Aorta (tissue), 5 donors: ENCODE measurements at regions not wholly inside any gene's neighbourhood (a gene's known extent, or its start where the extent isn't known, plus 50 kb on each side); places are given as distances from the start of the nearest gene placed in this dataset.

Experiments
- ATAC-seq: fragments of 200-7000 bp; cut with Tn5 transposase; one replicate; pipeline ENCODE4 v1.9.1; 2022; ENCODE audit warnings: moderate library complexity; ENCODE audit not compliant: low FRiP score
- DNase-seq, 2 donors: peaks; one replicate each; pipeline ENCODE4 v3.0.0-alpha.2; 2020
- H3K27ac ChIP-seq, 2 donors: one replicate each; pipeline ENCODE4 v1.5.1; 2013; ENCODE audit warnings: low read length in 2 of 2, mild to moderate bottlenecking in 2 of 2, moderate library complexity in 2 of 2, control low read depth in 1 of 2, inconsistent platforms in 1 of 2, low read depth in 1 of 2
- H3K27me3 ChIP-seq, 2 donors: one replicate each; pipeline ENCODE4 v1.6.1; 2013; ENCODE audit warnings: control low read depth in 1 of 2, low read length in 1 of 2, mild to moderate bottlenecking in 1 of 2, moderate library complexity in 1 of 2; ENCODE audit not compliant: insufficient read depth in 2 of 2, control insufficient read depth in 1 of 2
- H3K36me3 ChIP-seq, 2 donors: one replicate each; pipeline ENCODE4 v1.6.1; 2013; ENCODE audit warnings: control low read depth in 1 of 2, low read length in 1 of 2, mild to moderate bottlenecking in 1 of 2; ENCODE audit not compliant: insufficient read depth in 2 of 2, control insufficient read depth in 1 of 2
- H3K4me1 ChIP-seq, 2 donors: one replicate each; pipeline ENCODE4 v1.6.1; 2013; ENCODE audit warnings: low read length in 2 of 2, control low read depth in 1 of 2, mild to moderate bottlenecking in 1 of 2, moderate library complexity in 1 of 2; ENCODE audit not compliant: insufficient read depth in 2 of 2, control insufficient read depth in 1 of 2
- H3K4me3 ChIP-seq, 2 donors: one replicate each; pipeline ENCODE4 v1.5.1; 2013; ENCODE audit warnings: low read length in 2 of 2, control low read depth in 1 of 2, mild to moderate bottlenecking in 1 of 2
- H3K9me3 ChIP-seq: one replicate; pipeline ENCODE4 v1.6.1; 2013; ENCODE audit warnings: mild to moderate bottlenecking, low read length; ENCODE audit not compliant: control insufficient read depth
- WGBS, 2 donors: extraction: QIAGEN DNeasy Blood & Tissue Kit; methylation state at CpG; one replicate each; pipeline ENCODE4 v1.1.7; 2013; 5-methylcytosine and 5-hydroxymethylcytosine counted together
- intact Hi-C, 2 donors: fragments of 100-400 bp; cut with DNase I; formaldehyde crosslinking; loops; one replicate each; pipeline versions ENCODE4 v1.14.2 to v1.15.0; 2022
- donor health status: healthy with polysubstance abuse.
- donor health status: Bipolar disorder and iron deficiency.
- donor health status: DM: no; HTN: no; CAD: no.
- donor health status: DM: no; HTN: no; CAD: no.
- donor health status: DM: yes; HTN: yes; CAD: no.

GRCh38 chr4:45094684-45095083 is 368.3 kb upstream of the GNPDA2 start:
- no peak for ATAC-seq
- intact Hi-C loops, result no loop called here

DNA sequence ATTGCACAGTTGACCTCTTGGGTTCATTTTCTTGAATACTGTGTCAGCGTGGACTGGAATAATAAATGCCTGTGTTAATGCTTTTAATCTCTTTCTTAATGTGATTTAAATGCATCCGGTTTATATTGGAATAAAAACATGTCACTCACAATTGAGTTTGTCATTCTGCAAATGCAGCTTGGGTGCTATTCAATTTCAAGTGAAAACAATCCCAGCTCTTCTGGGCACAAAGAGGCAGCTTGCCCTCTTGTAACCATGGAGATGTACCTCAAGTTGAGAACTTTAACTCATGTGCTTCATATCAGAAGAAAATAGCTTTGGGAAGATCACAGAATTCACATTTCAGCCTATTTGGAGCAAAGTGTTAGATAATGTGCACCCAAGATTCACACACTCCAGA is 355.7 kb upstream of the GNPDA2 start:
- H3K4me3 ChIP-seq, result no peak overlapping the region
- no peak for ATAC-seq
- no peaks in the 10 kb centered on the region for H3K36me3 ChIP-seq
- no peaks in the 10 kb centered on the region for H3K9me3 ChIP-seq
- intact Hi-C loops, result no loop called here
- H3K27ac ChIP-seq, result no peak overlapping the region
- 66 to 72% methylated on average over 2 of the region's 2 CpGs for WGBS, 2 donors
- no peaks in the 10 kb centered on the region for H3K27me3 ChIP-seq
- H3K4me1 ChIP-seq, result no peaks in the 10 kb centered on the region
- no peak for DNase-seq

More at GRCh38 chr4:45094684-45095083, 368.3 kb upstream of the GNPDA2 start:
- Histone ChIP-seq H3K27ac (no peak overlapping the region), H3K4me1 (no peaks in the 10 kb centered on the region), H3K36me3 (no peaks in the 10 kb centered on the region), H3K27me3 (no peaks in the 10 kb centered on the region), H3K4me3 (no peak overlapping the region), H3K9me3 (peaks cover 2% of the 10 kb centered on the region)
- no peak for DNase-seq
- WGBS, 2 donors, result 30 to 48% methylated on average over 3 of the region's 3 CpGs

DNA sequence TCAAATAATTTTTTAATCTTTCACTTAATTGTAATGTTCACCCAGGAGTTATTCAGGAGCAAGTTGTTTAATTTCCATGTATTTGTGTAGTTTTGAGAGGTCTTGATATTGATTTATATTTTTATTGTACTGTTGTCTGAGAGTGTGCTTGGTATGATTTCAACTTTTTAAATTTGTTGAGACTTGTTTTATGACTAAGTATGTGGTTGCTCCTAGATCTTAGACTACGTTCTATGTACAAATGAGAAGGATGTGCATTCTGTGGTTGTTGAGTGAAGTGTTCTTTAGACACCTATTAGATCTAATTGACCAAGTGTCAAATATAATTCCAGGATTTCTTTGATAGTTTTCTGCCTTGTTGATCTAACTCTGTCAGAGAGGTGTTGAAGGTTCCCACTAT is 353.3 kb upstream of the GNPDA2 start:
- Histone ChIP-seq H3K4me3 (no peak overlapping the region), H3K27me3 (no peaks in the 10 kb centered on the region), H3K27ac (no peak overlapping the region), H3K4me1 (no peaks in the 10 kb centered on the region), H3K9me3 (no peaks in the 10 kb centered on the region), H3K36me3 (no peaks in the 10 kb centered on the region)
- 76 to 88% methylated on average over 1 of the region's 1 CpG for WGBS, 2 donors
- intact Hi-C loops, result no loop called here
- DNase-seq, result no peak
- ATAC-seq, result no peak

DNA sequence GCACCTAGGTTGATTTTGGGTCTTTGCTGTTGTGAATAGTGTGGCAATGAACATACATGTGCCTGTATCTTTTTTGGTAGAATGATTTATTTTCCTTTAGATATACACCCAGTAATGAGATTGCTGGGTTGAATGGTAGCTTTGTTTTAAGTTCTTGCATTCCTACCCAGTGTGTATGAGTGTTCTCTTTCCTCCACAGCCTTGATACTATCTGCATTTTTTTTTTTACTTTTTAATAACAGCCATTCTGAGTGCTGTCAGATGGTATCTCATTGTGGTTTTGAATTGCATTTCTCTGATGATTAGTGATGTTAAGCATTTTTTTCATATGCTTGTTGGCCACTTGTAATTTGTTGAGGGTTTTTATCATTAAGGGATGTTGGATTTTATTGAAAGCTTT is 351.8 kb upstream of the GNPDA2 start:
- Histone ChIP-seq H3K4me3 (no peak overlapping the region), H3K36me3 (no peaks in the 10 kb centered on the region), H3K9me3 (no peaks in the 10 kb centered on the region), H3K27ac (no peak overlapping the region), H3K27me3 (no peaks in the 10 kb centered on the region), H3K4me1 (no peaks in the 10 kb centered on the region)
- DNase-seq, result no peak
- intact Hi-C loops, result no loop called here
- ATAC-seq, result no peak

DNA sequence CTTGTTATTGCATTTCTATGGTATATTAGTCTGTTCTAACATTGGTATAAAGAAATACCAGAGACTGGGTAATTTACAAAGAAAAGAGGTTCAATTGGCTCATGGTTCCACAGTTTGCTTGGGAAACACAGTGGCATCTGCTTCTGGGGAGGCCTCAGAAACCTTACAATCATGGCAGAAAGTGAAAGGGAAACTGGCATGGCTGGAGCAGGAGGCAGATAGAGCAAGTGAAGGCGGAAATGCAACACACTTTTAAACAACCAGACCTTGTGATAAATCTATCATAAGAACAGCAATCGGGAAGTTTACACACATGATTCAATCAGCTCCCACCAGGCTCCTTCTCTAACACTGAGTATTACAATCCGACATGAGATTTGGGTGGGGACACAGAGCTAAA is 346.6 kb upstream of the GNPDA2 start:
- Histone ChIP-seq H3K27ac (no peak overlapping the region), H3K9me3 (no peaks in the 10 kb centered on the region), H3K36me3 (no peaks in the 10 kb centered on the region), H3K27me3 (no peaks in the 10 kb centered on the region), H3K4me1 (no peaks in the 10 kb centered on the region), H3K4me3 (no peak overlapping the region)
- no peak for DNase-seq
- ATAC-seq, result no peak
- intact Hi-C loops, result no loop called here
- 79 to 82% methylated on average over 3 of the region's 3 CpGs for WGBS, 2 donors

DNA sequence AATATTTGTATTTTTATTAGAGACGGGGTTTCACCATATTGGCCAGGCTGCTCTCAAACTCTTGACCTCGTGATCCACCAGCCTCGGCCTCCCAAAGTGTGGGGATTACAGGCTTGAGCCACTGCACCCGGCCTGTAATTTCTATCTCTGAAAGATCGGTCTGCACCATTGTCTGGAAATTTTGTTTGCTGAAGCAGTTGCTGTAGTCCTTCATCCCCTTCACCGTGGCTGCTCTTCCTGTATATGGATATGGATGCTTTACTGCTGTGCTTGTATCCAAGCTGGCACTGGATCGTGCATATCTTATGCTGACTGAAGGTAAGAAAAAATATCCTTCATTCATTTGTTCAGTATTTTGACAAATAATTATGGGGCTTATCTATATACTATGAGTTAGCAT is 338.4 kb upstream of the GNPDA2 start:
- H3K4me1 ChIP-seq, result no peaks in the 10 kb centered on the region
- peaks cover 2% of the 10 kb centered on the region for H3K9me3 ChIP-seq
- H3K27me3 ChIP-seq, result no peaks in the 10 kb centered on the region
- ATAC-seq, result no peak
- H3K4me3 ChIP-seq, result no peak overlapping the region
- DNase-seq, result no peak
- no peak overlapping the region for H3K27ac ChIP-seq
- H3K36me3 ChIP-seq, result no peaks in the 10 kb centered on the region
- intact Hi-C loops, result no loop called here
- WGBS, 2 donors, result 87 to 93% methylated on average over 7 of the region's 7 CpGs

GRCh38 chr4:45063696-45064095 is 337.3 kb upstream of the GNPDA2 start:
- DNase-seq, result no peak
- ATAC-seq, result no peak
- H3K27me3 ChIP-seq, result no peaks in the 10 kb centered on the region
- intact Hi-C loops, result no loop called here
- WGBS, 2 donors, result 8% methylated on average over 1 of the region's 1 CpG
- no peak overlapping the region for H3K27ac ChIP-seq
- H3K9me3 ChIP-seq, result peaks cover 2% of the 10 kb centered on the region
- no peaks in the 10 kb centered on the region for H3K36me3 ChIP-seq
- H3K4me3 ChIP-seq, result no peak overlapping the region
- no peaks in the 10 kb centered on the region for H3K4me1 ChIP-seq

GRCh38 chr4:45062935-45063545 is 336.7 kb upstream of the GNPDA2 start:
- WGBS, 2 donors, result 19 to 21% methylated on average over 1 of the region's 1 CpG
- Histone ChIP-seq H3K4me1 (no peaks in the 10 kb centered on the region), H3K27me3 (no peaks in the 10 kb centered on the region), H3K36me3 (no peaks in the 10 kb centered on the region), H3K9me3 (peaks cover 2% of the 10 kb centered on the region), H3K4me3 (no peak overlapping the region), H3K27ac (no peak overlapping the region)
- intact Hi-C loops, result no loop called here
- ATAC-seq (no peak), DNase-seq (no peak)

GRCh38 chr4:45043911-45044310 is 317.6 kb upstream of the GNPDA2 start:
- Histone ChIP-seq H3K4me1 (no peaks in the 10 kb centered on the region), H3K36me3 (no peaks in the 10 kb centered on the region), H3K27ac (no peak overlapping the region), H3K4me3 (no peak overlapping the region), H3K9me3 (no peaks in the 10 kb centered on the region), H3K27me3 (no peaks in the 10 kb centered on the region)
- intact Hi-C loops, result no loop called here
- no peak for DNase-seq
- 5 to 9% methylated on average over 2 of the region's 2 CpGs for WGBS, 2 donors
- ATAC-seq, result no peak
